NB4 (cell line): ENCODE measurements at regions not wholly inside any gene's neighbourhood (a gene's known extent, or its start where the extent isn't known, plus 50 kb on each side); places are given as distances from the start of the nearest gene placed in this dataset.
A peak's percentile ranks its signal among the peaks of the same experiment; 100 is the strongest.

Experiments
- DNase-seq: peaks from one replicate; pipeline ENCODE4 v3.0.0; 2010; ENCODE audit warnings: low read depth
- H3K4me3 ChIP-seq: one replicate; pipeline ENCODE4 v1.5.1; 2011; ENCODE audit warnings: mild to moderate bottlenecking, low read depth, low read length, moderate library complexity
- MYC ChIP-seq: IDR thresholded peaks from 2 replicates; pipeline ENCODE4 v1.6.1; 2011; ENCODE audit warnings: low read depth, low read length
- POLR2A ChIP-seq: IDR thresholded peaks from 2 replicates; pipeline ENCODE4 v1.6.1; 2011; ENCODE audit warnings: mild to moderate bottlenecking; ENCODE audit not compliant: insufficient read length; ENCODE audit errors: extremely low read depth
- TF ChIP-seq, protein P1 (sequence below): IDR thresholded peaks from 2 replicates; pipeline ENCODE4 v1.6.1; 2011; ENCODE audit warnings: low read depth, low read length
- TF ChIP-seq, protein P2 (sequence below): IDR thresholded peaks from one replicate; pipeline ENCODE4 v1.5.1; 2012; ENCODE audit warnings: low read depth, low read length

- no peak for DNase-seq
- H3K4me3 ChIP-seq: no peak overlapping the region
- TF ChIP-seq, protein P1, sequence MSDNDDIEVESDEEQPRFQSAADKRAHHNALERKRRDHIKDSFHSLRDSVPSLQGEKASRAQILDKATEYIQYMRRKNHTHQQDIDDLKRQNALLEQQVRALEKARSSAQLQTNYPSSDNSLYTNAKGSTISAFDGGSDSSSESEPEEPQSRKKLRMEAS: no peak
- TF ChIP-seq, protein P2, sequence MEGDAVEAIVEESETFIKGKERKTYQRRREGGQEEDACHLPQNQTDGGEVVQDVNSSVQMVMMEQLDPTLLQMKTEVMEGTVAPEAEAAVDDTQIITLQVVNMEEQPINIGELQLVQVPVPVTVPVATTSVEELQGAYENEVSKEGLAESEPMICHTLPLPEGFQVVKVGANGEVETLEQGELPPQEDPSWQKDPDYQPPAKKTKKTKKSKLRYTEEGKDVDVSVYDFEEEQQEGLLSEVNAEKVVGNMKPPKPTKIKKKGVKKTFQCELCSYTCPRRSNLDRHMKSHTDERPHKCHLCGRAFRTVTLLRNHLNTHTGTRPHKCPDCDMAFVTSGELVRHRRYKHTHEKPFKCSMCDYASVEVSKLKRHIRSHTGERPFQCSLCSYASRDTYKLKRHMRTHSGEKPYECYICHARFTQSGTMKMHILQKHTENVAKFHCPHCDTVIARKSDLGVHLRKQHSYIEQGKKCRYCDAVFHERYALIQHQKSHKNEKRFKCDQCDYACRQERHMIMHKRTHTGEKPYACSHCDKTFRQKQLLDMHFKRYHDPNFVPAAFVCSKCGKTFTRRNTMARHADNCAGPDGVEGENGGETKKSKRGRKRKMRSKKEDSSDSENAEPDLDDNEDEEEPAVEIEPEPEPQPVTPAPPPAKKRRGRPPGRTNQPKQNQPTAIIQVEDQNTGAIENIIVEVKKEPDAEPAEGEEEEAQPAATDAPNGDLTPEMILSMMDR: no peak
- TF ChIP-seq MYC (no peak), POLR2A (no peak)
Measured at GRCh38 chr10:33725430-33725829, 391.0 kb upstream of the NRP1 start.

DNA sequence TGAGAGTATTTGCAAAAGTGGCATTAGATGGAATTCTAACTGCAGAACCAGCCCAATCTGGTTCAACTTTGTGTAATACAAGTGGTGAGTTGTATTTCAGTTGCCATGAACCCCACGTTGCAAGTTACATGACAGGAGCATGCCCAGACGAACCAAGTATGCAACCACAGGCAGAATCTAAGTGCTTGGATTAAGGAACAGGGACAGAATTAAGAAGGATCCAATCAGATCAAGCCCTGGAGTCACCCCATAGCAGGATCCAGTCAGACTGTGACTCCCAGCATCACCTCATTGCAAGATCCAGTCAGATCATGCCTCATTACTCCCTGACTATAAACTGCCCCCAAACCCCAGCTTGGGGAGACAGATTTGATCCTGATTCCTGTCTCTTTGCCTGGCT, 388.7 kb upstream of the NRP1 start:
- no peak overlapping the region for H3K4me3 ChIP-seq
- TF ChIP-seq, protein P2: no peak
- TF ChIP-seq, protein P1: no peak
- TF ChIP-seq POLR2A (no peak), MYC (no peak)
- no peak for DNase-seq

GRCh38 chr10:33722067-33722466, 387.6 kb upstream of the NRP1 start:
- H3K4me3 ChIP-seq: no peak overlapping the region
- no peak for DNase-seq
- TF ChIP-seq MYC: no peak

- TF ChIP-seq MYC: no peak
- TF ChIP-seq POLR2A: no peak
- TF ChIP-seq, protein P1: no peak
Measured at GRCh38 chr10:33721509-33721908, 387.0 kb upstream of the NRP1 start.

GRCh38 chr10:33720161-33720560, 385.7 kb upstream of the NRP1 start:
- no peak overlapping the region for H3K4me3 ChIP-seq
- no peak for DNase-seq
- TF ChIP-seq, protein P1: no peak
- no peak for TF ChIP-seq MYC

More at GRCh38 chr10:33721509-33721908, 387.0 kb upstream of the NRP1 start:
- no peak overlapping the region for H3K4me3 ChIP-seq
- DNase-seq: no peak

GRCh38 chr10:33719005-33719703, 384.7 kb upstream of the NRP1 start:
- H3K4me3 ChIP-seq: no peak overlapping the region
- TF ChIP-seq, protein P1: no peak
- TF ChIP-seq POLR2A (no peak), MYC (no peak)
- TF ChIP-seq, protein P2: no peak
- DNase-seq: no peak

DNA sequence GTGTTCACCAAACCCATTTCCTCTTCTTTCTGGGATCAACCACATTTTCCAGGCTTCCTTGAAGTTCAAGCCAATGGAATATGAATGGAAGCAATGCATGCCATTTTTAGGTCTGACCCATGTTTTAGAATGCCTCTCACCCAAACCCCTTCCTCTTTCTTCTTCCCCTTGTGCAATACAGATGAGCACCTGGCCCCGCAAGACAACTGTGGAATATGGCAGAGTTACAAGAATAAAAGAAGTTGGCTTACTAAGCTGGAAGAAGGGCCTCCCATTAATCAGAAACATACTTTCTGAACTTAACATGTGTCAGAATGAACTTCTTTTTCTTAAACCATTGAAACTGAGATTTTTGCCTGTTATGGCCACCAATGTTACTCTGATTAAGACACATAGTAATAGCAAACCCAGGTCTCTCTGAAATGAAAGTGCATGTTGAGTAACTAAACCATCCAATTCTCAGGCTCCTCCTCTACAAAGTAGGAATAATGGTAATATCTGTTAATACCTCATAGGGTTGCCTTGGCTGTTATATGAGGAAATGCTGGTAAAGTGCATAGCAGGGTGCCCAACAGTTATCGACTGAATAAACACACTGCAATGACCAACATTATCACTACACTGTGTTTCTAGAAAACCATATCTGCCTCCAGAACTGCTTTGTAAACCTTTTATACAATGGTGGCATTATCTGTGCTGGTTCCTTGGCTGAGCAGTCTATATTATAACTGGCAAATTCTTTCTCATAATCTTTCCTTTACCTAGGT, 382.2 kb upstream of the NRP1 start:
- H3K4me3 ChIP-seq: no peak overlapping the region
- no peak for TF ChIP-seq MYC
- no peak for TF ChIP-seq POLR2A
- TF ChIP-seq, protein P2: no peak
- TF ChIP-seq, protein P1: no peak
- DNase-seq: peak; percentile 4
